Iris pigment epithelial cell (primary cell): ENCODE measurements at regions not wholly inside any gene's neighbourhood (a gene's known extent, or its start where the extent isn't known, plus 50 kb on each side); places are given as distances from the start of the nearest gene placed in this dataset.

Experiments used
- DNase-seq: peaks from one replicate; pipeline ENCODE4 v3.0.0-alpha.2; 2011; ENCODE audit warnings: low read depth

DNA sequence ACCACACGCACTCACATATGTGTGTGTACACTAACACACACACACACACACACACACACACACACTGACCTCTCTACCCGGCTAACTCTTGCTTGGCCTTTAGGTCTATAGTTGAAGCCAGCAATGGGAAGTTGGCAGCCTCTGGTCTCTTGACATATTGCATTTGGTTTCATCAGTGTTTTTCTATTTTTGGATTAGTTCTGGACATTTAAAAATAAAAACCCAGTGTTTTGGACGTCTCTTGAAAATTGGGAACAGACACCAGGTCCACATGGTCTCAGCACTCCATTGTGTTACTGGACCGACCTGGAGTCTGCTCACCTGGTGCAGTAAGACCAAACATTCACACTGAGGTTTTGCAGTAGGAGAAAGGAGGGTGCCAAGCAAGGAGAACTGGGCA, 50.4 kb upstream of the AFF3 start:
- no peak for DNase-seq

- DNase-seq, result no peak
Measured at GRCh38 chr2:100192300-100192699, 49.9 kb upstream of the AFF3 start.
